ENCODE measurements at regions not wholly inside any gene's neighbourhood (a gene's known extent, or its start where the extent isn't known, plus 50 kb on each side); places are given as distances from the start of the nearest gene placed in this dataset.

DNA sequence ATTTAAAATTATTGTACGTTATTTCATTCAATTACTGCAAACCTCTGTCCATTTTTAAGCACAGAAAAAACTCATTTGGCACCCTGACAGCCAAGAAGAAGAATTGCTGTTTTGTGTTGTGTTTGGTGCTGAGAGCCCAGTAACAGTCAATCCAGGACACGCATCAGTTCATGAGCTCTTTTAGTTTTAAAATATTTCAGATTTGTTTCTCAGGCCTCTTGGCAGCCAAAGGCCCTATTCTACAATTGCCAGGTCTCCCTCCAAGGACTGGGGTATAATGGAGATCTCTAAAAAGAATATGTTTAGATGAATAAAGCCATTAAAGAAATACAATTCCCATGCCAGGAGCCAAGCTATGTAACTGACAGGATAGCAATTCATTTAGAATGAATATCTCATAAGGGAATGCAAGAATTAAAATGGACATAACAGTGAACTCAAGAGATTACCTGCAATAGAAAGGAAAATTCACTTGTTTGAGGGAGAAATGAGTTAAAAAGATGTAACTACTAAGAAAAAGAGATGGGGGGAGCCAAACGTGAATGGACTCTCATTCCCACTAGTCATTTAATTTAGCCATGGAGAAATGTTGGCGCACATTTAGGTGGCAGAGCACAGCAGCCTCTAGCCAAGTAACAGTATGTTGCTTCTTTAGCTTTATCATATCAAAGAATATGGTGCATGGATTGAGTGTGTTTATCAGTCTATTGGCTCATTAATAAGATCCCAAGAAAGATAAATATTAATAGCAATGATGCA lies 140.6 kb upstream of the PELI2 start:
- peaks cover 4% of the 10 kb centered on the region; the same call in 1 of the 3 replicates for H3K9me3 Mint-ChIP-seq
- H3K27ac Mint-ChIP-seq: no peak overlapping the region
- H3K27ac ChIP-seq (ENCODE audit: low read depth): no peak overlapping the region
- H3K79me2 ChIP-seq (replicated peaks; ENCODE audit: insufficient read depth): no peaks in the 10 kb centered on the region
- H4K20me1 ChIP-seq (replicated peaks; ENCODE audit: insufficient read depth): no peaks in the 10 kb centered on the region
- H3K36me3 ChIP-seq (ENCODE audit: insufficient read depth): no peaks in the 10 kb centered on the region
- H3K27me3 Mint-ChIP-seq (ENCODE audit: insufficient read depth, low read depth, poor library complexity): peaks cover 4% of the 10 kb centered on the region
- H3K9me2 ChIP-seq (ENCODE audit: insufficient read depth): peaks cover 9% of the 10 kb centered on the region; the same call in 1 of the 2 replicates
- no peaks in the 10 kb centered on the region for H3K36me3 Mint-ChIP-seq (ENCODE audit: low read depth)
- H2AFZ ChIP-seq: no peak overlapping the region
- H3K4me3 Mint-ChIP-seq: no peak overlapping the region
- no peaks in the 10 kb centered on the region for H3K27me3 ChIP-seq (ENCODE audit: insufficient read depth)
- TF ChIP-seq, protein P1, sequence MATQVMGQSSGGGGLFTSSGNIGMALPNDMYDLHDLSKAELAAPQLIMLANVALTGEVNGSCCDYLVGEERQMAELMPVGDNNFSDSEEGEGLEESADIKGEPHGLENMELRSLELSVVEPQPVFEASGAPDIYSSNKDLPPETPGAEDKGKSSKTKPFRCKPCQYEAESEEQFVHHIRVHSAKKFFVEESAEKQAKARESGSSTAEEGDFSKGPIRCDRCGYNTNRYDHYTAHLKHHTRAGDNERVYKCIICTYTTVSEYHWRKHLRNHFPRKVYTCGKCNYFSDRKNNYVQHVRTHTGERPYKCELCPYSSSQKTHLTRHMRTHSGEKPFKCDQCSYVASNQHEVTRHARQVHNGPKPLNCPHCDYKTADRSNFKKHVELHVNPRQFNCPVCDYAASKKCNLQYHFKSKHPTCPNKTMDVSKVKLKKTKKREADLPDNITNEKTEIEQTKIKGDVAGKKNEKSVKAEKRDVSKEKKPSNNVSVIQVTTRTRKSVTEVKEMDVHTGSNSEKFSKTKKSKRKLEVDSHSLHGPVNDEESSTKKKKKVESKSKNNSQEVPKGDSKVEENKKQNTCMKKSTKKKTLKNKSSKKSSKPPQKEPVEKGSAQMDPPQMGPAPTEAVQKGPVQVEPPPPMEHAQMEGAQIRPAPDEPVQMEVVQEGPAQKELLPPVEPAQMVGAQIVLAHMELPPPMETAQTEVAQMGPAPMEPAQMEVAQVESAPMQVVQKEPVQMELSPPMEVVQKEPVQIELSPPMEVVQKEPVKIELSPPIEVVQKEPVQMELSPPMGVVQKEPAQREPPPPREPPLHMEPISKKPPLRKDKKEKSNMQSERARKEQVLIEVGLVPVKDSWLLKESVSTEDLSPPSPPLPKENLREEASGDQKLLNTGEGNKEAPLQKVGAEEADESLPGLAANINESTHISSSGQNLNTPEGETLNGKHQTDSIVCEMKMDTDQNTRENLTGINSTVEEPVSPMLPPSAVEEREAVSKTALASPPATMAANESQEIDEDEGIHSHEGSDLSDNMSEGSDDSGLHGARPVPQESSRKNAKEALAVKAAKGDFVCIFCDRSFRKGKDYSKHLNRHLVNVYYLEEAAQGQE (IDR thresholded peaks at IDR 0.05; ENCODE audit: unreplicated experiment): no peak
- TF ChIP-seq STAT1 (IDR thresholded peaks at IDR 0.05; ENCODE audit: unreplicated experiment): no peak
- H3F3A ChIP-seq (replicated peaks; ENCODE audit: low read depth): no peaks in the 10 kb centered on the region
- H3K4me3 ChIP-seq: no peak overlapping the region
- DNase-seq (ENCODE audit: low spot score) (no peak), ATAC-seq (no peak)
- H3K4me2 ChIP-seq: no peak overlapping the region
- no peaks in the 10 kb centered on the region for H3K4me1 Mint-ChIP-seq
- no peaks in the 10 kb centered on the region for H3K4me1 ChIP-seq (ENCODE audit: insufficient read depth)

DNA sequence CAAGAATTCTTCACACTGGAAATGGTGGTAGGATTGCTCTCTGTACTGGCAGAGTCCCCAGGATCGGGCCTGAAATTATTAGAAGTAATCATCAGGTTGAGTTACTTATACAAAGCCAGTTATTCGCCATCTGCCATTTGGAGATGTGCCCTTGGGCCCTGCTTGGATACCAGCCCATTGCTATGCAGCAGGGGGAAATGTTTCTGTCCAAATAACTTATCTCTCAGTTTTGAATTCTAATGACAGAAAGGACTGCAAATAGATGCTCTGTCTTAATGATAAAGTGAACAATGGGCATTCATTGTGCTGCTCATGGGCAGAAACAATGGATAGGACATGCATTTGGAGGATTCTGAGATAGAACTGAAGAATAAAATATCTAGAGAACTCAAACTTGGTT lies 139.1 kb upstream of the PELI2 start:
- Histone ChIP-seq H3F3A (replicated peaks; ENCODE audit: low read depth) (no peaks in the 10 kb centered on the region), H3K9me2 (ENCODE audit: insufficient read depth) (peaks cover 9% of the 10 kb centered on the region; the same call in 1 of the 2 replicates), H4K20me1 (replicated peaks; ENCODE audit: insufficient read depth) (no peaks in the 10 kb centered on the region), H3K4me3 (no peak overlapping the region), H2AFZ (no peak overlapping the region), H3K4me2 (no peak overlapping the region), H3K79me2 (replicated peaks; ENCODE audit: insufficient read depth) (no peaks in the 10 kb centered on the region), H3K4me1 (ENCODE audit: insufficient read depth) (no peaks in the 10 kb centered on the region), H3K36me3 (ENCODE audit: insufficient read depth) (no peaks in the 10 kb centered on the region), H3K27me3 (ENCODE audit: insufficient read depth) (no peaks in the 10 kb centered on the region), H3K27ac (ENCODE audit: low read depth) (no peak overlapping the region)
- DNase-seq (ENCODE audit: low spot score): no peak
- Mint-ChIP-seq H3K27me3 (ENCODE audit: insufficient read depth, low read depth, poor library complexity) (peaks cover 3% of the 10 kb centered on the region), H3K4me1 (no peaks in the 10 kb centered on the region; the same call in 2 of the 3 replicates), H3K27ac (no peak overlapping the region), H3K9me3 (peaks cover 4% of the 10 kb centered on the region; the same call in 1 of the 3 replicates), H3K36me3 (ENCODE audit: low read depth) (no peaks in the 10 kb centered on the region), H3K4me3 (no peak overlapping the region)
- TF ChIP-seq ZNF114 (CRISPR knock-in tag; IDR thresholded peaks at IDR 0.05) (no peak), EZH2 (IDR thresholded peaks at IDR 0.05; ENCODE audit: low read depth, unreplicated experiment) (no peak), STAT1 (IDR thresholded peaks at IDR 0.05; ENCODE audit: unreplicated experiment) (no peak), JUNB (IDR thresholded peaks at IDR 0.05; ENCODE audit: unreplicated experiment) (no peak), POLR2AphosphoS5 (IDR thresholded peaks at IDR 0.05; ENCODE audit: low read depth) (no peak)
- TF ChIP-seq, protein P2, sequence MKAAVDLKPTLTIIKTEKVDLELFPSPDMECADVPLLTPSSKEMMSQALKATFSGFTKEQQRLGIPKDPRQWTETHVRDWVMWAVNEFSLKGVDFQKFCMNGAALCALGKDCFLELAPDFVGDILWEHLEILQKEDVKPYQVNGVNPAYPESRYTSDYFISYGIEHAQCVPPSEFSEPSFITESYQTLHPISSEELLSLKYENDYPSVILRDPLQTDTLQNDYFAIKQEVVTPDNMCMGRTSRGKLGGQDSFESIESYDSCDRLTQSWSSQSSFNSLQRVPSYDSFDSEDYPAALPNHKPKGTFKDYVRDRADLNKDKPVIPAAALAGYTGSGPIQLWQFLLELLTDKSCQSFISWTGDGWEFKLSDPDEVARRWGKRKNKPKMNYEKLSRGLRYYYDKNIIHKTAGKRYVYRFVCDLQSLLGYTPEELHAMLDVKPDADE (IDR thresholded peaks at IDR 0.05): no peak
- no peak for ATAC-seq

All from GM23338 (cell line).